Adrenal gland (tissue), 9 donors: ENCODE measurements at regions not wholly inside any gene's neighbourhood (a gene's known extent, or its start where the extent isn't known, plus 50 kb on each side); places are given as distances from the start of the nearest gene placed in this dataset.

Source experiments
- DNase-seq, 7 donors: peaks; one replicate each; pipeline ENCODE4 v3.0.0-alpha.2; 2019 to 2020
- H3K27ac ChIP-seq, 5 donors: fragments of 200-600 bp; sonication (generic) in 4 of 5; 1 replicate in 3 of 5; 2 replicates in 2 of 5; pipeline versions ENCODE4 v1.5.1 to v1.8.0; 2016 to 2020; ENCODE audit warnings: mild to moderate bottlenecking in 1 of 5
- H3K27me3 ChIP-seq: fragments of 200-600 bp; 2 replicates; pipeline ENCODE4 v1.8.0; 2021
- H3K36me3 ChIP-seq, 2 donors: fragments of 200-600 bp; replicated peaks in 1 of 2; 1 replicate in 1 of 2; 2 replicates in 1 of 2; pipeline versions ENCODE4 v1.5.1 to v1.8.0; 2018 to 2022
- H3K4me1 ChIP-seq, 2 donors: fragments of 200-600 bp; replicated peaks in 1 of 2; 1 replicate in 1 of 2; 2 replicates in 1 of 2; pipeline versions ENCODE4 v1.5.1 to v1.8.0; 2018 to 2021
- H3K4me3 ChIP-seq, 4 donors: fragments of 200-600 bp; sonication (generic) in 3 of 4; one replicate each; pipeline ENCODE4 v1.5.1; 2016 to 2018
- H3K9me3 ChIP-seq, 3 donors: fragments of 200-600 bp; sonication (generic) in 1 of 3; replicated peaks in 1 of 3; 1 replicate in 2 of 3; 2 replicates in 1 of 3; pipeline versions ENCODE4 v1.5.1 to v1.8.0; 2016 to 2021
- POLR2A ChIP-seq, 2 donors: fragments of 450-650 bp; IDR thresholded peaks; one replicate each; pipeline ENCODE4 v1.6.1; 2017; ENCODE audit warnings: antibody characterized with exemption in 2 of 2, mild to moderate bottlenecking in 2 of 2, moderate library complexity in 1 of 2
- WGBS, 4 donors: extraction: QIAGEN DNeasy Blood & Tissue Kit in 2 of 4; methylation state at CpG; one replicate each; pipeline versions ENCODE4 v1.1.5 to v1.1.7; 2013 to 2017; 5-methylcytosine and 5-hydroxymethylcytosine counted together
- intact Hi-C, 2 donors: fragments of 100-400 bp; cut with DNase I; formaldehyde crosslinking; loops; one replicate each; pipeline versions ENCODE4 v1.14.1 to v1.15.0; 2022 to 2023
- TF ChIP-seq, protein P1 (sequence below), 6 experiments: fragments of 450-650 bp in 4 of 6; fragments of 200-600 bp in 2 of 6; sonication (generic) in 1 of 6; IDR thresholded peaks; 1 replicate in 5 of 6; 2 replicates in 1 of 6; pipeline versions ENCODE4 v1.5.1 to v1.8.0; 2016 to 2021; ENCODE audit warnings: antibody characterized with exemption in 6 of 6, mild to moderate bottlenecking in 2 of 6, moderate library complexity in 1 of 6
- donor health status: healthy with polysubstance abuse.
- donor health status: Bipolar disorder and iron deficiency.
- donor health status: DM: yes; HTN: yes; CAD: no.
- donor health status: DM: no; HTN: no; CAD: no.
- donor health status: DM: no; HTN: no; CAD: no.

DNA sequence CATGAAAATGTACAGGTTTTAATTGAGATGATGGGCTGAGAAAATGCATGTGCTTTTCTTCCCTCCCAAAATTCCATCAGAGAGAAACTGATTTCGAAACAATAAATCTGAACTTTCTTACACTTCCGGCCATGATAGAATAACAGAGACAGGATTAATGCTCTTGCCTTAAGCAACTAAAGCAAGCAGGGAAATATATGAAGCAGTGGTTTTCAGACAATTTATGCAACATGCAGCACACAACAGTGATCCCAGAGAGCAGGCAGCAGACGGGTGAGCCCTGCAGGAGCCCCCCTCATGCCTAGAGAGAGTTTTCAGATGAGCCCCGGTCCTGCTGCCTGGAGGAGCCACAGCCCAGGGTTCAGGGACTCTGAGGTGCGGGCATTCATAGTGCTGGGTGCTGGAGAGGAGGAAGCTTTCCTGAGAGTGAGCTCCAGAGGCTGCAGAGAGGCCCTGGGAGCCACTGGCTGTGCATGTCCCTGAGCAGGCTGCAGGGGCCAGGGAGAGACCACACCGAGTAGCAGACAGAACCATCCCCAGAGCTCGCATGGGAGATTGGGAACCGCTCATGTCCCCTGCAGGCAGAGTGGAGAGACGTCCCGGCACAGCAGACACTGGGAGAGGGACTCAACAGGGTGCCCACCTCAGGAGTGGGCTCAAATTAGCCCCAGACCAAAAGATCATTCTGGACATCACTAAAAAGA is 143.5 kb downstream of the OLFM1 start:
- Histone ChIP-seq H3K9me3 (no peaks in the 10 kb centered on the region), H3K27me3 (peaks cover 16% of the 10 kb centered on the region), H3K27ac (no peak overlapping the region), H3K4me1 (no peaks in the 10 kb centered on the region), H3K4me3 (no peak overlapping the region), H3K36me3 (no peaks in the 10 kb centered on the region)
- 43 to 57% (median 54%) methylated on average over 10 of the region's 10 CpGs for WGBS, 4 donors
- no peak for DNase-seq
- TF ChIP-seq, protein P1, sequence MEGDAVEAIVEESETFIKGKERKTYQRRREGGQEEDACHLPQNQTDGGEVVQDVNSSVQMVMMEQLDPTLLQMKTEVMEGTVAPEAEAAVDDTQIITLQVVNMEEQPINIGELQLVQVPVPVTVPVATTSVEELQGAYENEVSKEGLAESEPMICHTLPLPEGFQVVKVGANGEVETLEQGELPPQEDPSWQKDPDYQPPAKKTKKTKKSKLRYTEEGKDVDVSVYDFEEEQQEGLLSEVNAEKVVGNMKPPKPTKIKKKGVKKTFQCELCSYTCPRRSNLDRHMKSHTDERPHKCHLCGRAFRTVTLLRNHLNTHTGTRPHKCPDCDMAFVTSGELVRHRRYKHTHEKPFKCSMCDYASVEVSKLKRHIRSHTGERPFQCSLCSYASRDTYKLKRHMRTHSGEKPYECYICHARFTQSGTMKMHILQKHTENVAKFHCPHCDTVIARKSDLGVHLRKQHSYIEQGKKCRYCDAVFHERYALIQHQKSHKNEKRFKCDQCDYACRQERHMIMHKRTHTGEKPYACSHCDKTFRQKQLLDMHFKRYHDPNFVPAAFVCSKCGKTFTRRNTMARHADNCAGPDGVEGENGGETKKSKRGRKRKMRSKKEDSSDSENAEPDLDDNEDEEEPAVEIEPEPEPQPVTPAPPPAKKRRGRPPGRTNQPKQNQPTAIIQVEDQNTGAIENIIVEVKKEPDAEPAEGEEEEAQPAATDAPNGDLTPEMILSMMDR (IDR thresholded peaks at IDR 0.05) = no peak
- no peak for TF ChIP-seq POLR2A (IDR thresholded peaks at IDR 0.05)
- intact Hi-C loops = no loop called here

GRCh38 chr9:135239100-135239768 is 151.8 kb downstream of the OLFM1 start:
- Histone ChIP-seq H3K27ac (no peak overlapping the region), H3K4me1 (no peaks in the 10 kb centered on the region), H3K27me3 (peaks cover 5% of the 10 kb centered on the region), H3K9me3 (no peaks in the 10 kb centered on the region), H3K36me3 (no peaks in the 10 kb centered on the region), H3K4me3 (no peak overlapping the region)
- intact Hi-C loops = no loop called here
- no peak for DNase-seq
- TF ChIP-seq, protein P1 (IDR thresholded peaks at IDR 0.05) = no peak
- no peak for TF ChIP-seq POLR2A (IDR thresholded peaks at IDR 0.05)
- 88 to 95% (median 91%) methylated on average over 15 to 20 of the region's 20 CpGs for WGBS, 4 donors

DNA sequence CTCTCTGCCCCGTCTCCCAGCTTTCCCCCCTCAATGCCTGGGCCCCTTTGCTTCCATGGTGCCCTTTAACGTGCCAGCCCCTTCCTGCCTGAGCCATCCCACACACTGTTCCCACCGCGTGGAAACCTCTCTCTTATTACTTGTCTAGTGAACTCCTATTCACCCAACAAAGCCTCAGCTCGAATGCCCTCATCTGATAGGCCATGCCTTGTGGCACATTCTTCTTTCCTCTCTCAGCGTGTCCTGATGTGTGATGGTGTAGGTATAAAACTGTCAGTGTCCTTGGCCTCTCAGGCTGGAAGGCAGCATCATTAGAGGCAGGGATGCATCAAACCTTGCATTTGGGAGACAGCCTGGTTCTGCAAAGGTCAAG is 152.3 kb downstream of the OLFM1 start:
- WGBS, 4 donors = 85 to 91% (median 89%) methylated on average over 6 of the region's 6 CpGs
- TF ChIP-seq, protein P1 (IDR thresholded peaks at IDR 0.05) = no peak
- no peak for TF ChIP-seq POLR2A (IDR thresholded peaks at IDR 0.05)
- Histone ChIP-seq H3K27me3 (peaks cover 5% of the 10 kb centered on the region), H3K27ac (no peak overlapping the region), H3K4me3 (no peak overlapping the region), H3K9me3 (no peaks in the 10 kb centered on the region), H3K4me1 (no peaks in the 10 kb centered on the region), H3K36me3 (no peaks in the 10 kb centered on the region)
- DNase-seq = no peak
- intact Hi-C loops = no loop called here

- H3K4me1 ChIP-seq = no peaks in the 10 kb centered on the region
- no peak for TF ChIP-seq POLR2A (IDR thresholded peaks at IDR 0.05)
- TF ChIP-seq, protein P1 (IDR thresholded peaks at IDR 0.05) = no peak
- H3K27ac ChIP-seq = no peak overlapping the region
- WGBS, 4 donors = 76 to 88% (median 82%) methylated on average over 5 to 6 of the region's 6 CpGs
- intact Hi-C loops = no loop called here
- no peak for DNase-seq
- no peak overlapping the region for H3K4me3 ChIP-seq
- H3K9me3 ChIP-seq = no peaks in the 10 kb centered on the region
- peaks cover 5% of the 10 kb centered on the region for H3K27me3 ChIP-seq
- H3K36me3 ChIP-seq = no peaks in the 10 kb centered on the region
These were observed 152.8 kb downstream of the OLFM1 start for GRCh38 chr9:135240222-135240621.
